Suprapubic skin (tissue), 4 donors: ENCODE measurements at regions not wholly inside any gene's neighbourhood (a gene's known extent, or its start where the extent isn't known, plus 50 kb on each side); places are given as distances from the start of the nearest gene placed in this dataset.
"Not testable (repeated sequence)": the region's sequence is repeated elsewhere in the genome, so short reads cannot be mapped to it uniquely, and the experiment has no call there.

Experiments used
- DNase-seq, 2 donors: peaks; one replicate each; pipeline ENCODE4 v3.0.0-alpha.2; 2019; ENCODE audit warnings: low spot score in 2 of 2
- H3K27ac ChIP-seq: fragments of 200-600 bp; sonication (generic); one replicate; pipeline ENCODE4 v1.5.1; 2019
- H3K27me3 ChIP-seq: fragments of 200-600 bp; sonication (generic); one replicate; pipeline ENCODE4 v1.5.1; 2019
- H3K36me3 ChIP-seq: fragments of 200-600 bp; sonication (generic); one replicate; pipeline ENCODE4 v1.5.1; 2019
- H3K4me1 ChIP-seq: fragments of 200-600 bp; sonication (generic); one replicate; pipeline ENCODE4 v1.5.1; 2019
- H3K4me3 ChIP-seq: fragments of 200-600 bp; sonication (generic); one replicate; pipeline ENCODE4 v1.5.1; 2019; ENCODE audit warnings: mild to moderate bottlenecking
- H3K9me3 ChIP-seq: fragments of 200-600 bp; sonication (generic); one replicate; pipeline ENCODE4 v1.5.1; 2019
- CTCF ChIP-seq, 2 donors: fragments of 200-600 bp in 1 of 2; fragments of 450-650 bp in 1 of 2; sonication (generic) in 1 of 2; IDR thresholded peaks; one replicate each; pipeline ENCODE4 v1.5.1; 2016 to 2019; ENCODE audit warnings: antibody characterized with exemption in 2 of 2, mild to moderate bottlenecking in 1 of 2, moderate library complexity in 1 of 2
- EP300 ChIP-seq: sonication (generic); formaldehyde crosslinking; IDR thresholded peaks from one replicate; pipeline ENCODE4 v1.6.1; 2017; ENCODE audit warnings: antibody characterized with exemption
- POLR2A ChIP-seq, 2 donors: fragments of 450-650 bp; IDR thresholded peaks; one replicate each; pipeline ENCODE4 v1.6.1; 2017; ENCODE audit warnings: antibody characterized with exemption in 2 of 2, mild to moderate bottlenecking in 2 of 2, moderate library complexity in 2 of 2
- POLR2AphosphoS5 ChIP-seq, 3 donors: sonication (generic); formaldehyde crosslinking; IDR thresholded peaks; one replicate each; pipeline ENCODE4 v1.6.1; 2017; ENCODE audit warnings: antibody characterized with exemption in 3 of 3
- WGBS: methylation state at CpG from one replicate; pipeline ENCODE4 v1.1.5; 2018; 5-methylcytosine and 5-hydroxymethylcytosine counted together

GRCh38 chr21:14615359-14615974, 69.4 kb upstream of the SAMSN1 start:
- TF ChIP-seq CTCF (IDR thresholded peaks at IDR 0.05) (no peak), POLR2A (IDR thresholded peaks at IDR 0.05) (no peak), POLR2AphosphoS5 (IDR thresholded peaks at IDR 0.05) (no peak), EP300 (no peak)
- 40% methylated on average over 4 of the region's 4 CpGs for WGBS
- Histone ChIP-seq H3K4me3 (no peak overlapping the region), H3K36me3 (no peaks in the 10 kb centered on the region), H3K27ac (no peak overlapping the region), H3K4me1 (no peaks in the 10 kb centered on the region), H3K27me3 (no peaks in the 10 kb centered on the region), H3K9me3 (no peaks in the 10 kb centered on the region)
- no peak for DNase-seq

- H3K4me3 ChIP-seq = no peak overlapping the region
- no peak for DNase-seq
Observed at GRCh38 chr21:14614287-14614686, 68.2 kb upstream of the SAMSN1 start.

GRCh38 chr21:14613486-14614224, 67.5 kb upstream of the SAMSN1 start:
- TF ChIP-seq EP300 (no peak), CTCF (IDR thresholded peaks at IDR 0.05) (no peak), POLR2AphosphoS5 (IDR thresholded peaks at IDR 0.05) (no peak), POLR2A (IDR thresholded peaks at IDR 0.05) (no peak)
- WGBS = 26% methylated on average over 1 of the region's 1 CpG
- no peaks in the 10 kb centered on the region for H3K27me3 ChIP-seq
- H3K36me3 ChIP-seq = no peaks in the 10 kb centered on the region
- no peaks in the 10 kb centered on the region for H3K4me1 ChIP-seq
- no peak for DNase-seq
- H3K27ac ChIP-seq = no peak overlapping the region
- no peaks in the 10 kb centered on the region for H3K9me3 ChIP-seq
- no peak overlapping the region for H3K4me3 ChIP-seq

More at GRCh38 chr21:14614287-14614686, 68.2 kb upstream of the SAMSN1 start:
- Histone ChIP-seq H3K4me1 (no peaks in the 10 kb centered on the region), H3K27me3 (no peaks in the 10 kb centered on the region), H3K9me3 (no peaks in the 10 kb centered on the region), H3K36me3 (no peaks in the 10 kb centered on the region), H3K27ac (no peak overlapping the region)
- no peak for TF ChIP-seq POLR2AphosphoS5 (IDR thresholded peaks at IDR 0.05)
- TF ChIP-seq CTCF (IDR thresholded peaks at IDR 0.05) = no peak
- TF ChIP-seq POLR2A (IDR thresholded peaks at IDR 0.05) = no peak
- TF ChIP-seq EP300 = no peak
- 82% methylated on average over 3 of the region's 3 CpGs for WGBS

- not testable (repeated sequence) for H3K4me1 ChIP-seq, DNase-seq, H3K27me3 ChIP-seq, H3K27ac ChIP-seq, H3K9me3 ChIP-seq, H3K36me3 ChIP-seq, H3K4me3 ChIP-seq
- 84% methylated on average over 6 of the region's 6 CpGs for WGBS
Observed at GRCh38 chr21:14610119-14610518, 64.0 kb upstream of the SAMSN1 start.

- Histone ChIP-seq H3K27me3 (no peaks in the 10 kb centered on the region), H3K9me3 (peaks cover 4% of the 10 kb centered on the region), H3K27ac (no peak overlapping the region), H3K4me1 (no peaks in the 10 kb centered on the region), H3K36me3 (no peaks in the 10 kb centered on the region), H3K4me3 (no peak overlapping the region)
- TF ChIP-seq POLR2AphosphoS5 (IDR thresholded peaks at IDR 0.05) (no peak), EP300 (no peak), POLR2A (IDR thresholded peaks at IDR 0.05) (no peak), CTCF (IDR thresholded peaks at IDR 0.05) (no peak)
- DNase-seq = no peak
Observed at GRCh38 chr21:14609274-14609673, 63.2 kb upstream of the SAMSN1 start.
